T-helper 2 cell (primary cell): ENCODE measurements at regions not wholly inside any gene's neighbourhood (a gene's known extent, or its start where the extent isn't known, plus 50 kb on each side); places are given as distances from the start of the nearest gene placed in this dataset.
"Not testable (repeated sequence)": the region's sequence is repeated elsewhere in the genome, so short reads cannot be mapped to it uniquely, and the experiment has no call there.

Source experiments
- DNase-seq, 5 experiments: peaks; one replicate each; pipeline versions ENCODE4 v3.0.0 to v3.0.0-alpha.2; 2012 to 2022

DNA sequence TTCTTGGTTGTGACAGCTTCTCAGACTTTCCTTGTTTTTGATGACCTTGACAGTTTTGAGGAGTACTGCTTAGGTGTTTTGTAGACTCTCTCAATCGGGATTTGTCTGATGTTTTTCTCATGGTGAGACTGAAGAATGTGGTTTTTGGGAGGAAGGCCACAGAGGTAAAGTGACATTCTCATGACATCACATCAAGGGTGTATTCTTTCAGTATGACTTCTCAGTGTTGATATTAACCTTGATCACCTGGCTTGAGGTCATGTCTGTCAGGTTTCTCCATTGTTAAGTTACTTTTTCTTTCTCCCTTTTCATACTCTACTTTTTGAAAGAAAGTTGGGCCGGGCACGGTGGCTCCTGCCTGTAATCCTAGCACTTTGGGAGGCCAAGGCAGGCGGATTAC is 269.9 kb downstream of the ZNF37A start:
- DNase-seq: peak in 1 of 5 experiments; percentile 26

DNA sequence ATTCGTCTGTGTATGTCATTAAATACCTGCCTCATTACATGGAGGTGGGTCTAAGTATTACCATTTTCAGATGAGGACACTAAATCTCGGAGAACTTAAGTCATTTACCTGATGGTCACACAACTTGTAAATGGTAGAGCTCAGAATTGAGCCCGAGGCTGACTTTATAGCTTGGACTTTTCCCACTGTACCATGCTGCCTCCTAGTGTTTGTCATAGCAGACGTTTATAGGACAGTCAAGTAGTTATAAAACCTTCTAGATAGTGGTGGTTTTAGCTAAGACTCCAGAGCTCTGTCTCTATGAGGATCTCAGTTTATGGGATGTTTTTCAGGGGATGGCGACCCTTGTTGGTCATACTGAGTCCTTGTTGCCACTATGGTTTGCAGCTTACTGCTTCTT is 271.8 kb downstream of the ZNF37A start:
- peak in 1 of 5 experiments; percentile 38 for DNase-seq

DNA sequence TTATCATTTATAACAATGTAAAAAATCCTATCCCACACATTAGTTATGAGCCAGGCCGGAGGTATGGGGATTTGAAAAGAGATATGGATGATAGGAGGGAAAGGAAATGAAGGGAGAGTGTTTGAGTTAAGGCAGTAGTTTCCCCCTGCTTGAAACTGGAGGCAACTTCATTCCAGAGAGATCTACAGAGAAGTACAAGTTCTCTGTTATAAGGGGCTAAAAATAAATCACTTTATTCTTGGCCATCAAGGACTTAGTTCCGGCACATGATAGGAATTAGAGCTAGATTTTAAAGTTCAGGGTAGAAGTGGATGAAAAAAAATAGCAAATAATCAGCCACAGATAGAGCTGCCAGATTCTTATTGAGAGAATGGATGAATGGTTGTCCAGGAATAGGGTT is 289.7 kb downstream of the ZNF37A start:
- not testable (repeated sequence) for DNase-seq

DNA sequence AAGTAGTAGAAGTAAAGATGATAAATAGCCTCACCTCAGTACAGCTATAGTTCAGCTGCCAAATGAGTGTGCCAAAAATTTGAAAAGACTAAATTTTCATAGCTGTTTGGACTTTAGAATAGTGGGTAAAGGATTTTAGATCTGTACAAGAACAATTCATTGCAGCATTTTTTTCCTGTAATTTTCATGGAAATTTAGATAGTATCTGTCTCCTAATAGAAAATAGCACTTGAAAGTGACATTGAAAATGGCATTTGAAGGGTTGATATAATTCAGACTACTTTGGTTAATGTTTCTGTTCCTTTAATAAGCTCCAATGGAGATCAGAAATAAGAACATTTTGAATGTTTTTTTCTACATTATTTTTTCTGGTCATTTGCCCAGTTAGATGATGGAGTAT is 292.7 kb downstream of the ZNF37A start:
- DNase-seq: not testable (repeated sequence)

DNA sequence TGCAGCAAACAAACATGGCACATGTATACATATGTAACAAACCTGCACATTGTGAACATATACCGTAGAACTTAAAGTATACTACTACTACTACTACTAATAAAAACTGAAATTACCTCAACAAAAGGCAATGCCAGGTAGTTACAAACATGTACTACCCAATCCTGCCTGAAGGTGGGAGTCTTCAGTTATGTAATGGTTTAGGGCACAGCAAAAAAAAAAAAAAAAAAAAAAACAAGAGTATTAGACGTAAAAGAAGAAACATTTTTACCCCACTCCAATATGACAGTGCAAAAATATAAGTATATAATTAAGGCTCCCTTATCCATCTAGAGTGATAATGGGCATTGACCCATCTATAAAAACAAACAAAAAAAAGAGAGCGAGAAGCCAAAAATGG is 296.6 kb downstream of the ZNF37A start:
- DNase-seq: peak in 2 of 5 experiments; percentile 18 to 39

DNA sequence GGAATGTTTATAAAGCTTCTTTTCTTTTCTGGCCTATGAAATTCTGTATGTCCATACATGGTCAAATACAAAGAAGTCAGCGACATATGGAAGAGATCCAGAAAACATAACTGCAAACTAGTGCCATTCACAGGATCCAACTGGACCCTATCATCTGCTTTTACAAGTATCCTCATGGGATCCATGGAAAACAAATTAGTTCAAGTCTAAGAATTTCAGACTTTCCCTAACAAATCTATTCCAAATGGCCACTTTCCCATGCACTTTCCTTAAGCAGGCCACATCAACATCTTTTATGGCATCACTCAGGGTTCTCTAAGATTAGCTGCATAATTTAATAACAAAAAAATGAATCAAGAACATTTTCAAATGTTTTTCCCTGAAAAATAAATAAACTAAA is 301.3 kb downstream of the ZNF37A start:
- not testable (repeated sequence) for DNase-seq

DNA sequence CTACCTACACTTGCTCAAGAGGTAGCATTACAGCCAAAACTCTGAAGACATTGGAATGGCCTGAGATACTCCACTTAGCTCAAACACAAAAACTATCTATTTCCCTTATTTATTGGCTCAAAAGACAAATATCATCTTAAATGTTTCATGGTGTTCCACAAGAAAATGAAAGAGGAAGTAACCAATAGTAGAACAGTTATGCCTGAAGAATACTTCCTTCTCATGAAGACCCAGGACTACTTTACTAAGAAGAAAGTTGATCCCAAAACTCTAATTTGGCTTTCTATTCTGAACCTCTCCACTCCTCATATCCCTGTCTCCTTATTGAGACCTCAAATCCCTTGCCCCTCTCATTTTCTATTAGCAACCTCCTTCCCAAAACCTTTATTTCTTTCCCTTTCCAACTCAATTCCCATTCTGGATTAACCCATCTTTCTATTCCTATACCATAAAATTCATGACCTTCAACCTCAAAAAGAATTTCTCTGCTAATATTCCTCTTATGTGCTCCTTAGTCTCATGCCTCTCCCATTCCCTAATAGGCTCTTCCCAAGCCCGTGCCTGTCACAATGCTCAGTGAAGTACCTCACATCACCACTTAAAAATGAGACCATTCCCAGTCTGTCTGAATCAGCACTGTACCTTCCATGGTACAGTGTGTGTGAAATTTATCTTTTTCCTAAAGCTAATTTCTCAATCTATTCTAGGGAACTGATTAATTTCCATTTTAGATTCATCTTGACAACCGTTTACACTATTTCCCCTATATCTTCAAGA is 302.2 kb downstream of the ZNF37A start:
- not testable (repeated sequence) for DNase-seq

DNA sequence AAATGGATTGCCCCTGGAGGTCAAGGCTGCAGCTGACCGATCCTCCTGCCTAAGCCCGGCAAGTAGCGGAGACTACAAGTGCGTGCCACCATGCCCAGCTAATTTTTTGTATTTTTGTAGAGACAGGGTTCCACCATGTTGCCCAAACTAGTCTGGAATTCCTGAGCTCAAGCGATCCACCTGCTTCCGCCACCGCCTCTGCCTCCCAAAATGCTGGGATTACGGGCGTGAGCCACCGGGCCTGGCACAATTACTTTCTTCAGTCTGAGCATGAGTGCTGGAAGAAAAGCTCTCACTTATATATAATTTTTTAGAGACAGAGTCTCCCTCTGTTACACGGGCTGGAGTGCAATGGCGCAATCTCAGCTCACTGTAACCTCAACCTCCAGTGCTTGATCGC is 307.4 kb downstream of the ZNF37A start:
- DNase-seq: not testable (repeated sequence)

DNA sequence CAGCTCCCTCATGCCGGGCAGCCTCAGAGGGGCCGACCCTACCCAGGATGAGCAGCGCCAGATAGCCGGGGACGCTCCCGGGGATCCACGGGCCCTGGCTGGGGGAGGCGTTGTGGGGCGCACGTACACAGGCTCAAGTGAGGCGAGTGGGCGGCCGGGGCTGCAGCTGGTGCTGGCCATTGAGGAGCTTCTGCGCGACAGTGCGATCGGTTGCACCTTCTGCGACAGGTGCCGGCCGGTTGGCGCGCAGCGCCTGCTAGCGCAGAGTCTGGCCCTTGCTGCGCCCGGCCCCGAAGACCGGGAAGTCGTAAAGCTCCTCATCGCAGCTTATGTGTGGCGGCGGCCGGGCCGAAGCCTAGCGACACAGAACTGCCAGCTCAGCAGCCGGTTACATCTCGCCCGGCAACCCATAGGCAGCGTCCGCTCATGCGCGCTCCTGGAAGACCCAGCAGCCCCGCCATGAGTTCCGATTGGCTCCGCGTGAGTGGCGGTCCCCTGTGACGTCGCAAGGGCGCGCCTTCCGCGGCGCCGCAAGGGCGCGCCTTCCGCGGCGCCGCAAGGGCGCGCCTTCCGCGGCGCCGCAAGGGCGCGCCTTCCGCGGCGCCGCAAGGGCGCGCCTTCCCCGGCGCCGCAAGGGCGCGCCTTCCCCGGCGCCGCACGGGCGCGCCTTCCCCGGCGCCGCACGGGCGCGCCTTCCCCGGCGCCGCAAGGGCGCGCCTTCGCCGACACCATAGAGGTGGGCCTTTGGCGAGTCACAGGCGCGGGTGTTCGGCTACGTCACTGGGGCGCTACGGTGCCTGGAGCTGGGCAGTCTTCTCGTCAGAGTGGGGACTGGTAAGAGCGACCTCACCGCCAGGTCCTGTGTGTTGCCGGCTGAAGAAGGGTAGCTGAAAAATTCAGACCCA is 308.6 kb downstream of the ZNF37A start:
- peak; percentile 83 to 99 (median 91) for DNase-seq

DNA sequence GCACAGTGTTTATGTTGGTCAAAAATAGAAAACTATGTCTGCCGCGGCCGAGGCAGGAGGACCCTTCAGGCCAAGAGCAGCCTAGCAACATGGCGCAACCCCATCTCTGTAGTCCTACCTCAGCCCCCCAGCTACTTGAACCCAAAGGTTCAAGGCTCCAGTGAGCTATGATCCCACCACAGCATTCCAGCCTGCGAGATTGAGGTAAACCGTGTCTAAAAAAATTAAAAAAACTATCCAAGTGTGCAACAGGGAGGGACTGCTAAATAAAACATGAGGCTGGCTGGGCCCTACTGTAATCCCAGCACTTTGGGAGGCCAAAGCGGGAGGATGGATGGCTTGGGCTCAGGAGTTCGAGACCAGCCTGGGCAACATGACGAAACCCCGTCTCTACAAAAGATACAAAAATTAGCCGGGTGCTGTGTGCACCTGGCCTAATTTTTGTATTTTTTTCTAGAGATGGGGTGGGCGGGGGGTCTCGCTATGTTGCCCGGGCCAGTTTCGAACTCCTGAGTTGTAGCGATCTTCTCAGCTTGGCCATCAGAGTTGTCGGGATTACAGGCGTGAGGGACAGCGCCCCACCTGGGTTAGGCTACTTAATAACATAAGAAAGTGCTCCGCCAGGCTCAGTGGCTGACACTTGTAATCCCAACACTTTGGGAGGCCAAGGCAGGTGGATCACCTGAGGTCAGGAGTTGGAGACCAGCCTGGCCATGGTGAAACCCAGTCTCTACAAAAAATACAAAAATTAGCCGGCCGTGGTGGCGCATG is 309.4 kb downstream of the ZNF37A start:
- peak in 1 of 5 experiments; percentile 24 for DNase-seq

DNA sequence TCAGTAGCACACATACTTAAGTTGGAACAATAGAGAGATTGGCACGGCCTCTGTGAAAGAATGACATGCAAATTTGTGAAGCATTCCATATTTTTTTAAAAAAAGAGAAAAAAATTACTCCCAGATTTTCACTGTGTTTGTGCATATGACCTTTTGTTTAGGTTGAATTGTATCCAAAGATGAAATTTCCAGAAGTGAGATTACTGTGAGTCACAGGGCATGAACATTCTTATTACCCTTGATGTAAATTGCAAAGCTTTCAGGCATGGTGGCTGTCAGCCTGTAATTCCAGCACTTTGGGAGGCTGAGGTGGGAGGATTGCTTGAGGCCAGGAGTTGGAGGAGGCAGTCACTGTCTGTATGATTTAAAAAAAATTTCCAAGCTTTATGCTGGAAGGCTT is 329.5 kb downstream of the ZNF37A start:
- not testable (repeated sequence) for DNase-seq

DNA sequence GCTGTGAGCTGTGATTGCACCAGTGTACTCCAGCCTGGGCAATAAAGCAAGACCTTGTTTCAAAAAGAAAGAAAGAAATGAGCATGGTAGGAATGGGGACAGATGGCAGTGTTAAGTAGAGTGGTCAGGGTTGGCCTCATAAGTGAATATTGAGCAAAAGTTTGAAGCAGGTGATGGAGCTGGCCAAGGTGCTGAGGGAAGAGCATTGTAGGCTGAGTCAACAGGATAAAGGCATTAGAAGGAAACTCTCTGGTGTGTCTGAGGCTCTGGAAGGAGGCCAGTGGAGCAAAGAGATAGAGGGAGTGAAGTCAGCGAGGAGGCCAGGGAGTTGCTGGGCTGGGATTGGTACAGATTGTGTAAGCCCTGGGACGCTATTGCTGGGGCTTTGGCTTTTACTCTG is 336.1 kb downstream of the ZNF37A start:
- not testable (repeated sequence) for DNase-seq

DNA sequence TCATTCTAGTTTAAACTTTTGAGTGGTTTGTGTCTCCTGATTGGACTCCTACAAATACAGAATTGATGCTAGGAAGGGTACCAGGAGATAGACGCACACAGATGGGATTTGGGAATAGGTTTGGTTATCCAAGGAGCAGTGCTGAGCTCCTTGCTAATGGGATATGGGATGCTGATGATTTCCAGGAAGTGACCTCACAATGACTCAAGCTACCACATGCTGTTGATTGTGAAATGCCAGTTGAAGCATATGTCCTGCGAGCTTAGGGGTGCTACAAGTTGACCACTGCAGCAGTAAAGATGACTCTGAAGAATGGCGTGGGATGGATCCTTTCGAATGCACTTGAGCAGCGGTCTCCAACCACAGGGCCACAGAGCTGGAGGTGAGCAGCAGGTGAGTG is 343.2 kb downstream of the ZNF37A start:
- not testable (repeated sequence) for DNase-seq

DNA sequence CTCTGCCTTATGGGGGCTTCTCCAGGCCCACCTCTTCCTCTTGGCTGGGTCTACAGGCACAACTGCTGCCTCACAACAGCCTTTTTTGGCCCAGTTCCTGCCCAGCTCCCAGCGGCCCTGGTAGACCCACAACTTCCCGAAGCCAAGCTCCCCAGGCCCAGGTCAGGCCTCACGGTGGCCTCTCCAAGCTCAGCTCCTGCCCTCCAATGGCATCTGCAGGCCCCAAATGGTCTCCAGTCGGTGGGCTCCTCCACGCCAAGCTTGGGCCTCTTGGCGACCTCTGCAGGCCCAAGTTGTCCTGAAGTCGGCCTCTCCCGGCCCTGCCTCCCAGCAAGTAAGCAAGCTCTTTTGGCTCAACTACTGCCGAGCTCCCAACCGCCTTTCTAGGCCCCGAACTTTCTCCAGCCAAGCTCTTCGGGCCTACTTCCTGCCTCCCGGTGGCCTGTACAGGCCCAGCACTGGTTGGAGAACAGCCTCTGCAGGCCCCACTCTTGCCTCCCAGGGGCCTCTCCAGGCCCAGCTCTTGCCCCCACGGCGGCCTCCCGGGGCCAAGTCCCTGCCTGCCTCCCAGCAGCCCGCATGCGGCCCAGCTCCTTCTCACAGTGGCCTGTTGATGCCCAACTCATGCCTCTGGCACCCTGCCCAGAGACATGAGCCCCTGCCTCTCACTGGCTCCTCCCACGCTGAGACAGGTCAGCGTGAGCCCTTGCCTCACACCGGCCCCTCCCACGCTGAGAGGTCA is 354.6 kb downstream of the ZNF37A start:
- DNase-seq: not testable (repeated sequence)

DNA sequence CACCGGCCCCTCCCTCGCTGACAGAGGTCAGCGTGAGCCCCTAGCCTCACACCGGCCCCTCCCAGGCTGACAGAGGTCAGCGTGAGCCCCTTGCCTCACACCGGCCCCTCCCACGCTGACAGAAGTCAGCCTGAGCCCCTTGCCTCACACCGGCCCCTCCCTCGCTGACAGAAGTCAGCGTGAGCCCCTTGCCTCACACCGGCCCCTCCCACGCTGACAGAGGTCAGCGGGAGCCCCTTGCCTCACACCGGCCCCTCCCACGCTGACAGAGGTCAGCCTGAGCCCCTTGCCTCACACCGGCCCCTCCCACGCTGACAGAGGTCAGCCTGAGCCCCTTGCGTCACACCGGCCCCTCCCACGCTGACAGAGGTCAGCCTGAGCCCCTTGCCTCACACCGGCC is 355.5 kb downstream of the ZNF37A start:
- DNase-seq: not testable (repeated sequence)

DNA sequence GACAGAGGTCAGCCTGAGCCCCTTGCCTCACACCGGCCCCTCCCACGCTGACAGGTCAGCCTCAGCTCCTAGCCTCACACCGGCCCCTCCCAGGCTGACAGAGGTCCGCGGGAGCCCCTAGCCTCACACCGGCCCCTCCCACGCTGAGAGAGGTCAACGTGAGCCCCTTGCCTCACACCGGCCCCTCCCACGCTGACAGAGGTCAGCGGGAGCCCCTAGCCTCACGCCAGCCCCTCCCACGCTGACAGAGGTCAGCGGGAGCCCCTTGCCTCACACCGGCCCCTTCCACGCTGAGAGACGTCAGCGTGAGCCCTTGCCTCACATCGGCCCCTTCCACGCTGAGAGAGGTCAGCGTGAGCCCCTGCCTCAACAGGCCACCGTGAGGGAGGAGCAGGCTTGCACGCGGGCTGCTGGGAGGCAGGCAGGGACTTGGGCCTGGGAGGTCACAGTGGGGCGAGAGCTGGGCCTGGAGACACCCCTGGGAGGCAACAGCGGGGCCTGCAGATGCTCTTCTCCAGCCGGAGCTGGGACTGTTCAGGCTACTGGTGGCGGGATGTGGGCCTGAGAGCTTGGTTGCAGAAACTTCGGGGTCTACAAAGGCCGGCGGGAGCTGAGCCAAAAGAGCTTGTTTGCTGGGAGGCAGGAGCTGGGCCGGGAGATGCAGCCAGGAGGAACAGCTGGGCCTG is 356.4 kb downstream of the ZNF37A start:
- not testable (repeated sequence) for DNase-seq

DNA sequence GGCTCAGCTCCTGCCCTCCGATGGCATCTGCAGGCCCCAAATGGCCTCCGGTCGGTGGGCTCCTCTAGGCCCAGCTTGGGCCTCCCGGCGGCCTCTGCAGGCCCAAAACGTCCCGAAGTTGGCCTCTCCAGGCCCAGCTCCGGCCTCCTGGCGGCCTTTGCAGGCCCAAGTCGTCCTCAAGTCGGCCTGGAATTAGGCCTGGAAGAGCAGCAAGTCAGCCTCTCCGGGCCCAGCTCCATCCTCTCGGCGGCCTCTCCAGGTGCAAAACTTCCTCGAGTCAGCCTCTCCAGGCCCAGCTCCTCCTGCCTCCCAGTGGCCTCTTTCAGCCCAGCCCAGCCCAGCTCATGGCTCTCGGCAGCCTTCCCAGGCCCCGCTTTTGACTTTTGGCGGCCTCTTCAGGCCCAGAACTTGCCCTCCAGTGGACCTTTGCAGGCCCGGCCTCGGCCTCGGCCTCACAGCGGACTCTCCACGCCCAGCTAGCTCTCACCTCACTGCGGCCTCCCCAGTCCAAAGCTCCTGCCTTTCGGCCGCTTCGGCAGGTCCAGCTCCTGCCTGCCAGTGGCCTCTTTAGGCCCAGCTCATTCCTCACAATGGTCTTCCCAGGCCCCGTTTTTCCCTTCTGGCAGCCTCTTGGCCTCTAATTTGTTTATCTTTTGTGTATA is 357.3 kb downstream of the ZNF37A start:
- not testable (repeated sequence) for DNase-seq
